ENCODE measurements at regions not wholly inside any gene's neighbourhood (a gene's known extent, or its start where the extent isn't known, plus 50 kb on each side); places are given as distances from the start of the nearest gene placed in this dataset.

DNA sequence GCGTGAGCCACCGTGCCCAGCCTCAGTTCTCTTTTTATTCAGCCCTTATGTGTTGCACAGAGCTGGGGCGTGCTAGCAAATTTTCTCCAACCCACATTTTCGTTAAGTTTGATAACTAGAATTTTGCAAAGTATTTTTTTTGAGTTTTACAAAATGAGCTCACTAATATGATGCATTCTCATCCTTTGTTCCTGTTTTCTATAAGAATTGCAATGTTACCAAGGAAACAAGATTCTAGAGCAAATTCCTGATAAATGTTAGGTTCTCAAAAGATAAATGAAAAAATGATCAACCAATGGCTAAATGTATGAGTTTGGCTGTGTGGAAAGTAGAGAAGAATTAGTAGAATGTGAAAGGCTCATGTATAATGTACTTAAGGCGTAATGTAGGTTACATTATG, 529.8 kb downstream of the MAFB start:
- no peak overlapping the region for H2AFZ ChIP-seq (ENCODE audit: low read length)
- H3K4me1 ChIP-seq (ENCODE audit: insufficient read depth, low read length): no peaks in the 10 kb centered on the region
- DNase-seq (no peak), ATAC-seq (no peak)
- intact Hi-C loops (cut with micrococcal nuclease): no loop called here
- peaks cover 5% of the 10 kb centered on the region; the same call in 1 of the 2 replicates for H3K9me3 ChIP-seq (ENCODE audit: low read length)
- no peaks in the 10 kb centered on the region for H3K9me2 ChIP-seq (replicated peaks; ENCODE audit: low read length)
- H3F3A ChIP-seq (ENCODE audit: low read length, unreplicated experiment): no peaks in the 10 kb centered on the region
- BruUV-seq (replicated peaks): no TSS peak
- no peak overlapping the region for H3K27ac ChIP-seq (ENCODE audit: low read length)
- H3K9ac ChIP-seq (ENCODE audit: low read length): no peak overlapping the region
- H3K27me3 ChIP-seq (ENCODE audit: low read length): no peaks in the 10 kb centered on the region
- ChIA-PET POLR2A (ENCODE audit: unreplicated experiment) (no interaction called here), CTCF (no interaction called here)
- H3K4me3 ChIP-seq (ENCODE audit: low read length): no peak overlapping the region
- H3K4me2 ChIP-seq (ENCODE audit: low read length): no peak overlapping the region
- no peaks in the 10 kb centered on the region for H3K79me2 ChIP-seq (ENCODE audit: low read length)
- TF ChIP-seq EZH2 (IDR thresholded peaks at IDR 0.05; ENCODE audit: low read length, unreplicated experiment): no peak
- no peak for TF ChIP-seq CTCF (conservative IDR thresholded peaks at IDR 0.05; ENCODE audit: low read depth, low read length)
- no peak for TF ChIP-seq EZH2phosphoT487 (IDR thresholded peaks at IDR 0.05; ENCODE audit: borderline replicate concordance, low read length)
- no peaks in the 10 kb centered on the region for H4K20me1 ChIP-seq (ENCODE audit: low read length)
- no peaks in the 10 kb centered on the region; the same call in 1 of the 2 replicates for H3K36me3 ChIP-seq (ENCODE audit: low read depth, low read length)

- no peaks in the 10 kb centered on the region for H3K27me3 ChIP-seq (ENCODE audit: low read length)
- POLR2A ChIA-PET (ENCODE audit: unreplicated experiment): no interaction called here
- no peak overlapping the region for H3K27ac ChIP-seq (ENCODE audit: low read length)
- H3K4me2 ChIP-seq (ENCODE audit: low read length): no peak overlapping the region
- peaks cover 18% of the 10 kb centered on the region; the same call in 1 of the 2 replicates for H3K9me3 ChIP-seq (ENCODE audit: low read length)
- no peak overlapping the region for H2AFZ ChIP-seq (ENCODE audit: low read length)
- CTCF ChIA-PET: no interaction called here
- no peaks in the 10 kb centered on the region for H3F3A ChIP-seq (ENCODE audit: low read length, unreplicated experiment)
- no peak for TF ChIP-seq EZH2phosphoT487 (IDR thresholded peaks at IDR 0.05; ENCODE audit: borderline replicate concordance, low read length)
- no peak for TF ChIP-seq CTCF (conservative IDR thresholded peaks at IDR 0.05; ENCODE audit: low read depth, low read length)
- TF ChIP-seq EZH2 (IDR thresholded peaks at IDR 0.05; ENCODE audit: low read length, unreplicated experiment): no peak
- intact Hi-C loops (cut with micrococcal nuclease): no loop called here
- no TSS peak for BruUV-seq (replicated peaks)
- no peaks in the 10 kb centered on the region; the same call in 1 of the 2 replicates for H3K36me3 ChIP-seq (ENCODE audit: low read depth, low read length)
- no peaks in the 10 kb centered on the region for H3K4me1 ChIP-seq (ENCODE audit: insufficient read depth, low read length)
- no peaks in the 10 kb centered on the region for H3K9me2 ChIP-seq (replicated peaks; ENCODE audit: low read length)
- no peaks in the 10 kb centered on the region for H4K20me1 ChIP-seq (ENCODE audit: low read length)
- H3K9ac ChIP-seq (ENCODE audit: low read length): no peak overlapping the region
- DNase-seq: no peak
- ATAC-seq: no peak
- H3K4me3 ChIP-seq (ENCODE audit: low read length): no peak overlapping the region
- H3K79me2 ChIP-seq (ENCODE audit: low read length): no peaks in the 10 kb centered on the region
Observed at GRCh38 chr20:40156600-40157317, 532.3 kb downstream of the MAFB start.

GRCh38 chr20:40154514-40154913, 534.5 kb downstream of the MAFB start:
- POLR2A ChIA-PET (ENCODE audit: unreplicated experiment): no interaction called here

More at GRCh38 chr20:40154514-40154913, 534.5 kb downstream of the MAFB start:
- no peaks in the 10 kb centered on the region for H3K36me3 ChIP-seq (ENCODE audit: low read depth, low read length)
- H3F3A ChIP-seq (ENCODE audit: low read length, unreplicated experiment): no peaks in the 10 kb centered on the region
- CTCF ChIA-PET: no interaction called here
- no peak overlapping the region for H3K4me3 ChIP-seq (ENCODE audit: low read length)
- intact Hi-C loops (cut with micrococcal nuclease): no loop called here
- H3K9me3 ChIP-seq (ENCODE audit: low read length): peaks cover 18% of the 10 kb centered on the region; the same call in 1 of the 2 replicates
- H3K27ac ChIP-seq (ENCODE audit: low read length): no peak overlapping the region
- H3K9me2 ChIP-seq (replicated peaks; ENCODE audit: low read length): no peaks in the 10 kb centered on the region
- H3K27me3 ChIP-seq (ENCODE audit: low read length): no peaks in the 10 kb centered on the region
- ATAC-seq: no peak
- no peak for DNase-seq
- no peaks in the 10 kb centered on the region for H3K4me1 ChIP-seq (ENCODE audit: insufficient read depth, low read length)
- no peak overlapping the region for H2AFZ ChIP-seq (ENCODE audit: low read length)
- no peaks in the 10 kb centered on the region for H4K20me1 ChIP-seq (ENCODE audit: low read length)
- no TSS peak for BruUV-seq (replicated peaks)
- H3K79me2 ChIP-seq (ENCODE audit: low read length): no peaks in the 10 kb centered on the region
- no peak for TF ChIP-seq CTCF (conservative IDR thresholded peaks at IDR 0.05; ENCODE audit: low read depth, low read length)
- TF ChIP-seq EZH2phosphoT487 (IDR thresholded peaks at IDR 0.05; ENCODE audit: borderline replicate concordance, low read length): no peak
- TF ChIP-seq EZH2 (IDR thresholded peaks at IDR 0.05; ENCODE audit: low read length, unreplicated experiment): no peak
- H3K4me2 ChIP-seq (ENCODE audit: low read length): no peak overlapping the region
- H3K9ac ChIP-seq (ENCODE audit: low read length): no peak overlapping the region
